Liver (tissue), 3 donors: ENCODE measurements at regions not wholly inside any gene's neighbourhood (a gene's known extent, or its start where the extent isn't known, plus 50 kb on each side); places are given as distances from the start of the nearest gene placed in this dataset.

Experiments used
- EGR1 ChIP-seq, 2 donors: IDR thresholded peaks; 2 replicates each; pipeline ENCODE4 v1.6.1; 2016 to 2018; ENCODE audit warnings: antibody characterized with exemption in 2 of 2, low read depth in 2 of 2
- FOXA1 ChIP-seq: IDR thresholded peaks from 2 replicates; pipeline ENCODE4 v1.6.1; 2016; ENCODE audit warnings: antibody characterized with exemption
- GABPA ChIP-seq, 2 donors: IDR thresholded peaks in 1 of 2; conservative IDR thresholded peaks in 1 of 2; 2 replicates each; pipeline ENCODE4 v1.6.1; 2016; ENCODE audit warnings: antibody characterized with exemption in 2 of 2, mild to moderate bottlenecking in 1 of 2, moderate library complexity in 1 of 2
- JUND ChIP-seq, 2 donors: IDR thresholded peaks; 2 replicates each; pipeline ENCODE4 v1.6.1; 2016; ENCODE audit warnings: antibody characterized with exemption in 2 of 2
- RAD21 ChIP-seq, 2 donors: IDR thresholded peaks; 2 replicates each; pipeline ENCODE4 v1.6.1; 2016; ENCODE audit warnings: antibody characterized with exemption in 2 of 2, mild to moderate bottlenecking in 2 of 2
- RXRA ChIP-seq, 2 donors: IDR thresholded peaks; 2 replicates each; pipeline ENCODE4 v1.6.1; 2017 to 2018; ENCODE audit warnings: antibody characterized with exemption in 2 of 2, mild to moderate bottlenecking in 1 of 2
- SP1 ChIP-seq: IDR thresholded peaks from 2 replicates; pipeline ENCODE4 v1.6.1; 2018; ENCODE audit warnings: antibody characterized with exemption, mild to moderate bottlenecking
- TAF1 ChIP-seq: conservative IDR thresholded peaks from 2 replicates; pipeline ENCODE4 v1.6.1; 2016; ENCODE audit warnings: antibody characterized with exemption, mild to moderate bottlenecking
- YY1 ChIP-seq: IDR thresholded peaks from 2 replicates; pipeline ENCODE4 v1.6.1; 2016; ENCODE audit warnings: antibody characterized with exemption, mild to moderate bottlenecking
- TF ChIP-seq, protein P1 (sequence below): fragments of 150-350 bp; IDR thresholded peaks from 2 replicates; pipeline ENCODE4 v1.5.1; 2017; ENCODE audit warnings: improper control_type of control experiment, low read depth, low read length; ENCODE audit not compliant: missing input control
- TF ChIP-seq, protein P2 (sequence below): IDR thresholded peaks from 2 replicates; pipeline ENCODE4 v1.6.1; 2016; ENCODE audit warnings: antibody characterized with exemption
- TF ChIP-seq, protein P3 (sequence below): IDR thresholded peaks from 2 replicates; pipeline ENCODE4 v1.6.1; 2016; ENCODE audit warnings: antibody characterized with exemption
- donor health status: healthy.
- donor health status: healthy.

DNA sequence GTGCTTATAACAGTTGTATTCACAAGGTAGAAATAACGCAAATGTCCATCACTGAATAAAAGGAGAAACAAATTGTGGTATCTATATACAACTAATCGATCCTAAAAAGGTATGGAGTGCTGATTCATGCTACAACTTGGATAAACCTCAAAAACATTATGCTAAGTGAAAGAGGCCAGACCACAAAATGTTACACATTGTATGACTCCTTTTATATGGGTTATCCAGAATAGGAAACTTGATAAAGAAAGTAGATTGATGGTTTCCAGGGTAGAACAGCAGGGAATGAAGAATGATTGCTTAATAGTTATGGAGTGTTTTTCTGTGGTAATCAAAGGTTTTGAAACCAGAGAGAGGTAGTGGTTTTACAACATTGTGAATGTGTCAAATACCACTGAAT is 432.2 kb upstream of the TRIB2 start:
- no peak for TF ChIP-seq JUND (IDR thresholded peaks at IDR 0.05)
- no peak for TF ChIP-seq SP1
- TF ChIP-seq, protein P1, sequence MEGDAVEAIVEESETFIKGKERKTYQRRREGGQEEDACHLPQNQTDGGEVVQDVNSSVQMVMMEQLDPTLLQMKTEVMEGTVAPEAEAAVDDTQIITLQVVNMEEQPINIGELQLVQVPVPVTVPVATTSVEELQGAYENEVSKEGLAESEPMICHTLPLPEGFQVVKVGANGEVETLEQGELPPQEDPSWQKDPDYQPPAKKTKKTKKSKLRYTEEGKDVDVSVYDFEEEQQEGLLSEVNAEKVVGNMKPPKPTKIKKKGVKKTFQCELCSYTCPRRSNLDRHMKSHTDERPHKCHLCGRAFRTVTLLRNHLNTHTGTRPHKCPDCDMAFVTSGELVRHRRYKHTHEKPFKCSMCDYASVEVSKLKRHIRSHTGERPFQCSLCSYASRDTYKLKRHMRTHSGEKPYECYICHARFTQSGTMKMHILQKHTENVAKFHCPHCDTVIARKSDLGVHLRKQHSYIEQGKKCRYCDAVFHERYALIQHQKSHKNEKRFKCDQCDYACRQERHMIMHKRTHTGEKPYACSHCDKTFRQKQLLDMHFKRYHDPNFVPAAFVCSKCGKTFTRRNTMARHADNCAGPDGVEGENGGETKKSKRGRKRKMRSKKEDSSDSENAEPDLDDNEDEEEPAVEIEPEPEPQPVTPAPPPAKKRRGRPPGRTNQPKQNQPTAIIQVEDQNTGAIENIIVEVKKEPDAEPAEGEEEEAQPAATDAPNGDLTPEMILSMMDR = no peak
- TF ChIP-seq TAF1 = no peak
- TF ChIP-seq, protein P2, sequence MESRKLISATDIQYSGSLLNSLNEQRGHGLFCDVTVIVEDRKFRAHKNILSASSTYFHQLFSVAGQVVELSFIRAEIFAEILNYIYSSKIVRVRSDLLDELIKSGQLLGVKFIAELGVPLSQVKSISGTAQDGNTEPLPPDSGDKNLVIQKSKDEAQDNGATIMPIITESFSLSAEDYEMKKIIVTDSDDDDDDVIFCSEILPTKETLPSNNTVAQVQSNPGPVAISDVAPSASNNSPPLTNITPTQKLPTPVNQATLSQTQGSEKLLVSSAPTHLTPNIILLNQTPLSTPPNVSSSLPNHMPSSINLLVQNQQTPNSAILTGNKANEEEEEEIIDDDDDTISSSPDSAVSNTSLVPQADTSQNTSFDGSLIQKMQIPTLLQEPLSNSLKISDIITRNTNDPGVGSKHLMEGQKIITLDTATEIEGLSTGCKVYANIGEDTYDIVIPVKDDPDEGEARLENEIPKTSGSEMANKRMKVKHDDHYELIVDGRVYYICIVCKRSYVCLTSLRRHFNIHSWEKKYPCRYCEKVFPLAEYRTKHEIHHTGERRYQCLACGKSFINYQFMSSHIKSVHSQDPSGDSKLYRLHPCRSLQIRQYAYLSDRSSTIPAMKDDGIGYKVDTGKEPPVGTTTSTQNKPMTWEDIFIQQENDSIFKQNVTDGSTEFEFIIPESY = no peak
- no peak for TF ChIP-seq YY1
- TF ChIP-seq FOXA1 = no peak
- TF ChIP-seq, protein P3, sequence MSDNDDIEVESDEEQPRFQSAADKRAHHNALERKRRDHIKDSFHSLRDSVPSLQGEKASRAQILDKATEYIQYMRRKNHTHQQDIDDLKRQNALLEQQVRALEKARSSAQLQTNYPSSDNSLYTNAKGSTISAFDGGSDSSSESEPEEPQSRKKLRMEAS = no peak
- no peak for TF ChIP-seq RAD21 (IDR thresholded peaks at IDR 0.05)
- TF ChIP-seq RXRA (IDR thresholded peaks at IDR 0.05) = no peak
- TF ChIP-seq GABPA (IDR thresholded peaks at IDR 0.05 in 1 of 2, conservative IDR thresholded peaks at IDR 0.05 in 1 of 2) = no peak
- no peak for TF ChIP-seq EGR1 (IDR thresholded peaks at IDR 0.05; ENCODE audit: low read depth in 2 of 2)
